ENCODE measurements at regions not wholly inside any gene's neighbourhood (a gene's known extent, or its start where the extent isn't known, plus 50 kb on each side); places are given as distances from the start of the nearest gene placed in this dataset.

DNA sequence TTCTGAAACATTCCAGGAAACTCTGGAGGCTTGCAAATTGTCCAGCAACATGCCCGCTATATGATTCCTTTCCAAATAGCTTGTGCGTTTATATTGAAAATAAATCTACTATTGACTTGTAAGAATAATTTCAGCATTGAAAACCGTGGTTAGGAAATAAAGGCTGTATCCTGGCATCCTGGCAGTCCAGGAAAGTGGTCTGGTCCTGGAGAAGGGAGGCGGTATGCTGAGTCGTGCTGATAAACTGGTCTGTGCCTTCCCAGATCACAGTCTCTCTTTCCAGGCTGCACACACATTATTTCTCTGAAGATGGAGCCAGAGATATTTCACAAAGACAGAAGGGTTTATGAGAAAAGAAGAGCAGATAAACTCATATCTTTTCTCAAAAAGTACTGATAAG, 350.1 kb upstream of the COBL start:
- ChIA-PET POLR2A (no interaction called here), CTCF (interaction anchor here (1.0 to 1.2 kb wide), 2 partner anchors 14 to 30 kb away, joined by 3 read pairs; no protein-coding TSS in a partner anchor)
- TF ChIP-seq, protein P1, sequence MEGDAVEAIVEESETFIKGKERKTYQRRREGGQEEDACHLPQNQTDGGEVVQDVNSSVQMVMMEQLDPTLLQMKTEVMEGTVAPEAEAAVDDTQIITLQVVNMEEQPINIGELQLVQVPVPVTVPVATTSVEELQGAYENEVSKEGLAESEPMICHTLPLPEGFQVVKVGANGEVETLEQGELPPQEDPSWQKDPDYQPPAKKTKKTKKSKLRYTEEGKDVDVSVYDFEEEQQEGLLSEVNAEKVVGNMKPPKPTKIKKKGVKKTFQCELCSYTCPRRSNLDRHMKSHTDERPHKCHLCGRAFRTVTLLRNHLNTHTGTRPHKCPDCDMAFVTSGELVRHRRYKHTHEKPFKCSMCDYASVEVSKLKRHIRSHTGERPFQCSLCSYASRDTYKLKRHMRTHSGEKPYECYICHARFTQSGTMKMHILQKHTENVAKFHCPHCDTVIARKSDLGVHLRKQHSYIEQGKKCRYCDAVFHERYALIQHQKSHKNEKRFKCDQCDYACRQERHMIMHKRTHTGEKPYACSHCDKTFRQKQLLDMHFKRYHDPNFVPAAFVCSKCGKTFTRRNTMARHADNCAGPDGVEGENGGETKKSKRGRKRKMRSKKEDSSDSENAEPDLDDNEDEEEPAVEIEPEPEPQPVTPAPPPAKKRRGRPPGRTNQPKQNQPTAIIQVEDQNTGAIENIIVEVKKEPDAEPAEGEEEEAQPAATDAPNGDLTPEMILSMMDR (IDR thresholded peaks at IDR 0.05; ENCODE audit: control extremely low read depth, extremely low read depth, low read depth, missing control alignments), result no peak
- no peak for DNase-seq (ENCODE audit: extremely low spot score)

DNA sequence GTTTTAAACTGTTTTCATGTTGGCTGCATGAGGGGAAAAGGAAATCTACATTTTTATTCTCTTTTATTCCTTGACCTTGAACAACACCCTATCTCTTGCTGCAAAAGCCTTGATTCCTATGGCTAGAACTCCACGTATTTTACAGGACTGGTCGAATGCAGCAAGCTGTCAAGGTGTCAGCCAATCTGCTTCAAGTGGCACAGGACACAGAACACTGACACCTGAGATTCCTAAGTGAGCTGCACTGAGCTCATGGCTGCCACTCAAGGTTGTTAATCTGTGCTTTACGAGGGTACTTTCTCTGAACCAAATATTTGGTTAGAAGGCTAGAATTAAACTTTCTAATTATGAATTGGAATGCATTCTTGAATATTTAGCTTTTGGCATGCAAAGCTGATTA, 349.7 kb upstream of the COBL start:
- DNase-seq (ENCODE audit: extremely low spot score), result no peak
- ChIA-PET POLR2A (no interaction called here), CTCF (no interaction called here)

DNA sequence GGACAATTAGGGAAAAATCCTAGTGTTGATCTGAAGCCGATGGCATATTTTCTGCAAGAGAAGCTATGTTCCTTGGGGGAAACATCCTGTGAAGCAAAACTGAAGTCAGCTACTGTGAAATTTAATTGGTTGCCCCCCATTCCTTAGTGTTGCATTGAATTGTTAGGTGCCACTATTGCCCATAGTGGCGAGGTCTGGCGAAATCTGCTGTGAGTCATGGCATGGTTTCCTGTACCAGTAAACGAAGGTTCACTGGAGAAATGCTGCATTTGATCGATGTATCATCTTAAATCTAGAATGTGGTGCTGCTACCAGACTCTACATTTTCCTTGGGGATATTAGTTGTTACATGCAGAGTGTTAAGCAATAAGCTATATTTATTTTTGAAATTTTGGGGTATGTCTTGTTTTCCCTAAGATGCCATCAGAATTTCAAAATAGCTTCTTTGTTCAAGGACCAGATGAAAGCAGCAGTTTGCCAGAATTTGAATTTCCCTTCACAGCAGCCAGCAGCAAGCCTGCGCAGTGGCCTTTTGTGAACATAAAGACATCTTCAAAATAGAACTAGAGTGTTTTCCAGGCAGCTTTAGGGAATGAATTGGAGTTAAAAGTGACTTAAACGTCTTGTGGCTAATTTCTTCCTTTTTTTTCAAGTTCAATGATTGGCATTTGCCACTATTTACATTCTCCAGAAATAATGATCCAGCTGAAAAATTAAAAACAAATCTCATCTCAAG, 348.6 kb upstream of the COBL start:
- ChIA-PET POLR2A (no interaction called here), CTCF (no interaction called here)
- DNase-seq (ENCODE audit: extremely low spot score), result no peak
- TF ChIP-seq, protein P1 (IDR thresholded peaks at IDR 0.05; ENCODE audit: control extremely low read depth, extremely low read depth, low read depth, missing control alignments), result no peak

More for the DNA sequence above, 349.7 kb upstream of the COBL start:
- TF ChIP-seq, protein P1 (IDR thresholded peaks at IDR 0.05; ENCODE audit: control extremely low read depth, extremely low read depth, low read depth, missing control alignments), result no peak

DNA sequence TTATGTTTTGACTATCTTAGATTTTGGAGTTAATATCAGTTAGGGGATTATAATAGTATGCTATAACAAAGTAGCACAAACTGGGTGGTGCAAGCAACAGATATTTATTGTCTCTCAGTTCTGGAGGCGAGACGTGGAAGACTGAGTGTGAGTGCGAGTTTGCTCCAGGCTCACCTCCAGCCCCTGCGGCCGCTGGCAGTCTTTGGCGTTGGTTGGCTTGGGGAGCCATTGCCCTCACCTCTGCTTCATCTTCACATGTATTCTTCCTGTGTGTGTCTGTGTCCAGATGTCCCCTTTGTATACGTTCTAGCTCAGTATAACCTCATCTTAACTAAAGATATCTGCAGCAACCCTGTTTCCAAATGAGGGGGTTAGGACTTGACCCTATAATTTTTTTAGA, 343.9 kb upstream of the COBL start:
- CTCF ChIA-PET, result interaction anchor here (0.8 kb wide), 1 partner anchor 11 kb away, joined by 3 read pairs; no protein-coding TSS in a partner anchor
- POLR2A ChIA-PET, result no interaction called here

DNA sequence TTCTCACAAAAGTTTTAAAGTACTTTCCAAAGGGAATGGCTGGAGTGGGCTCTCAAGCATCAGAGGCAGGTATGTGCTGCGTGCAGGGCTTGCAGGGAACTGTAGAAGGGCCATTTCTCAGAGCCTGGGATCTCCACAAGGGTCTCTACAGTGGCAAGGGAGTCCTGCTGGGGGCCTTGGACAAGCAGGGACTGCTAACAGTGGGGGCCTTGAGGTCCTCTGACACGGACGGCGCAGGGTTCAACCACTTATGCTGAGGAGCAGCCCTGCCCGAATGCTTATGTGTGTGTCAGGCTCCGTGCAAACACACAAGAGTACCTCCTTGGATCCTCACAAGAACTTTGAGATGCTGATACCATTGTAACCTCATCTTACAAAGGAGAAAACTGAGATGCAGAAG, 342.1 kb upstream of the COBL start:
- POLR2A ChIA-PET, result no interaction called here
- CTCF ChIA-PET, result no interaction called here
- TF ChIP-seq, protein P1 (IDR thresholded peaks at IDR 0.05; ENCODE audit: control extremely low read depth, extremely low read depth, low read depth, missing control alignments), result no peak
- DNase-seq (ENCODE audit: extremely low spot score), result no peak

More for the DNA sequence above, 343.9 kb upstream of the COBL start:
- TF ChIP-seq, protein P1 (IDR thresholded peaks at IDR 0.05; ENCODE audit: control extremely low read depth, extremely low read depth, low read depth, missing control alignments), result no peak
- no peak for DNase-seq (ENCODE audit: extremely low spot score)

DNA sequence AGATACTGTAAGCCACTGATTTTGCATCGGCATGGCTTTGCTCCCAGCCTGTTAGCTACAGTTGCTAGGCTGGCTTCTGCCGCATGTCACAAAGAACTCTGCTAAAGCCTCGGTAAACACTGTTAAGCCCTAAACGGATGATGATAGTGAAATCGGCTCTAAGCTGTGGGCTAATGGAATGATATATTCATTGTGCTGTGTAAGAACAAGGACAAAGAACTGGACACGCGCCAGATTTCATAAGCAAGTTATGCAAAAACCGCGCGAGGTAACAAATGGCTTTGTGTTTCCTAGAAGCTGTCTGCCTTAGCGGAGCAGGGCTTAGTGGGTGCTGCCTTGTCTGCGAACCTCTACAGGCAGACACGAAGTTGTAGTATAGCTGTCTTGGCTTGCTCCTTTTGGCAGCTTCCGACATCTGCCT, 331.3 kb upstream of the COBL start:
- ChIA-PET POLR2A (no interaction called here), CTCF (no interaction called here)
- DNase-seq (ENCODE audit: extremely low spot score), result no peak
- TF ChIP-seq, protein P1 (IDR thresholded peaks at IDR 0.05; ENCODE audit: control extremely low read depth, extremely low read depth, low read depth, missing control alignments), result no peak
